ENCODE measurements at regions not wholly inside any gene's neighbourhood (a gene's known extent, or its start where the extent isn't known, plus 50 kb on each side); places are given as distances from the start of the nearest gene placed in this dataset.

DNA sequence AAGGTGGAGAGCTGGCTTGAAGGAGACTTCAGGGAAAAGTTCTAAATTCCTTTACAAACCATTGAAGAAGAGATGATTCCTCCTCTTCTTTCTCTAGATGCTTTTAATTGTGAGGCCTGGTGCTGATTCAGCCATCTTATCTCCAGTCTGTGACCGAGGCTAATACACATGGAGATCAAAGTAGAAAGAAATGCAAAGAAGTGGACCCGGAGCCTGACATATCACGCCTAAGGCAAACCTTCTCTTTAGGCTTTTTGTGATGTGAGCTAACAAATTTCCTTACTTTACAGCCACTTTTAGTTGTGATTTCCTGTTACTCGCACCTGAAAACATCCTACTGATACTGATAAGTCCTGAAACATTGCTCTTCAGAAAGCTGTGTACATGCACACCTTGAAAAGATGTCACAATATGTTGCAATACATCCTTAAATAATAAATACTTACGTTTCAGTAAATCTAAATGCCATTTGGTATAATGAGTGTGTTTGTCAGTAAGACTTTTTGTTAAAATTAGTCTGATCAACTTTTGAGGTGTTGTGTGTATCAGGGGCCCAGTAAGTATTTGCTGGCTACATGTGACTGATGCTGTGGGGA lies 192.4 kb downstream of the BAMBI start:
- H3K4me3 ChIP-seq, result no peak overlapping the region
- TF ChIP-seq POLR2A (IDR thresholded peaks at IDR 0.05), result no peak
- no peaks in the 10 kb centered on the region for H3K36me3 ChIP-seq (replicated peaks in 1 of 2; ENCODE audit: insufficient read depth in 1 of 2, low read depth in 2 of 2)
- H3K27ac ChIP-seq, result no peak overlapping the region
- ATAC-seq (no peak), DNase-seq (no peak)
- no peaks in the 10 kb centered on the region for H3K27me3 ChIP-seq
- H3K9me3 ChIP-seq, result no peaks in the 10 kb centered on the region
- 59 to 66% methylated on average over 5 of the region's 5 CpGs for WGBS, 2 donors
- intact Hi-C loops (cut with DNase I), result no loop called here
- no peaks in the 10 kb centered on the region for H3K4me1 ChIP-seq

DNA sequence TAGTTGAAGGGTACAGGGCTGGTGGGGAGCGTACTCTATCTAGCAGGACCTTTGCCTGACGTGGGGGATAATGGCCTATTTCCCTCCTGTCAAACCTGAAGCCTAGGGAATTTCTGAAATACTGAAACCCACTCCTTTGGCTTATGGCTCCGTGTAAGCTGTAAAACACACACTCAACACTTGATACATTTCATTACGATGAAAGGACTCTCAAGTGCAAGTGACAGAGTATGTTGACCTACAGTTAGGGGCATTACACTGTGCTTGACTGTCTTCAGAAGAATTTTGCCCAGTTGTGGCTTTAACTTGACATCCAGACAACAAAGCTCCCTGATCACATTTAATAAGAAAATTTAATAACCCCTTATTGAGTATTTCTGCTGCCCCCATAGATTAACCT lies 194.3 kb downstream of the BAMBI start:
- no peaks in the 10 kb centered on the region for H3K36me3 ChIP-seq (replicated peaks in 1 of 2; ENCODE audit: insufficient read depth in 1 of 2, low read depth in 2 of 2)
- no peak overlapping the region for H3K4me3 ChIP-seq
- TF ChIP-seq POLR2A (IDR thresholded peaks at IDR 0.05), result no peak
- TF ChIP-seq, protein P1, sequence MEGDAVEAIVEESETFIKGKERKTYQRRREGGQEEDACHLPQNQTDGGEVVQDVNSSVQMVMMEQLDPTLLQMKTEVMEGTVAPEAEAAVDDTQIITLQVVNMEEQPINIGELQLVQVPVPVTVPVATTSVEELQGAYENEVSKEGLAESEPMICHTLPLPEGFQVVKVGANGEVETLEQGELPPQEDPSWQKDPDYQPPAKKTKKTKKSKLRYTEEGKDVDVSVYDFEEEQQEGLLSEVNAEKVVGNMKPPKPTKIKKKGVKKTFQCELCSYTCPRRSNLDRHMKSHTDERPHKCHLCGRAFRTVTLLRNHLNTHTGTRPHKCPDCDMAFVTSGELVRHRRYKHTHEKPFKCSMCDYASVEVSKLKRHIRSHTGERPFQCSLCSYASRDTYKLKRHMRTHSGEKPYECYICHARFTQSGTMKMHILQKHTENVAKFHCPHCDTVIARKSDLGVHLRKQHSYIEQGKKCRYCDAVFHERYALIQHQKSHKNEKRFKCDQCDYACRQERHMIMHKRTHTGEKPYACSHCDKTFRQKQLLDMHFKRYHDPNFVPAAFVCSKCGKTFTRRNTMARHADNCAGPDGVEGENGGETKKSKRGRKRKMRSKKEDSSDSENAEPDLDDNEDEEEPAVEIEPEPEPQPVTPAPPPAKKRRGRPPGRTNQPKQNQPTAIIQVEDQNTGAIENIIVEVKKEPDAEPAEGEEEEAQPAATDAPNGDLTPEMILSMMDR (IDR thresholded peaks at IDR 0.05), result no peak
- no peak for DNase-seq
- ATAC-seq, result no peak
- no peaks in the 10 kb centered on the region for H3K27me3 ChIP-seq
- no peaks in the 10 kb centered on the region for H3K4me1 ChIP-seq
- no peaks in the 10 kb centered on the region for H3K9me3 ChIP-seq
- intact Hi-C loops (cut with DNase I), result no loop called here
- WGBS, 2 donors, result 75 to 82% methylated on average over 4 of the region's 4 CpGs
- H3K27ac ChIP-seq, result no peak overlapping the region

DNA sequence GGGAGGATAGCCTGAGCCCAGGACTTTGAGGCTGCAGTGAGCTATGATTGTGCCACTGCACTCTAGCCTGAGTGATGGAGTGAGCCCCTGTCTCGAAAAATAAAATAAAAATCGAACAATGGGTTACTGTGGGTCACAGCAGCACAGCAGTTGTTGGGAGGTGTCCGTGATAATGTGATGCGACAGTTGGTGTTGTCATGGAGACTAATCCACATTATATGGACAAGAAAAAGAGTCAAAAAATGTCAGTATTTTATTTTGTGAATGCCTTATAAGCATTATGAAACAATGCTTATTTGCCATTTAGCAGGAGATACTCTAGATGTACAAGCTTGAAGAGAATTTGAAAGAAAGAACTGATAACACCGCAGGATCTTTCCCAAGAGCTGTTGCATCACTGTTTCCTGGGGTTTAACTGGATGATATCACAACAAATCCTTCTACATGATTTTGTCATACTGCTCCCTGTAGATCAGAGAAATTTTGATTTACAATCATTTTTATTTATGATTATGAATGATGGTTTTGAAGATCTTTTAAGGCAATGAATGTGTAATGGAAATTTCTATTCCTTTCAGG lies 195.4 kb downstream of the BAMBI start:
- Histone ChIP-seq H3K4me3 (no peak overlapping the region), H3K36me3 (replicated peaks in 1 of 2; ENCODE audit: insufficient read depth in 1 of 2, low read depth in 2 of 2) (no peaks in the 10 kb centered on the region), H3K27ac (no peak overlapping the region), H3K9me3 (no peaks in the 10 kb centered on the region), H3K4me1 (no peaks in the 10 kb centered on the region), H3K27me3 (no peaks in the 10 kb centered on the region)
- TF ChIP-seq, protein P1 (IDR thresholded peaks at IDR 0.05), result no peak
- TF ChIP-seq POLR2A (IDR thresholded peaks at IDR 0.05), result no peak
- ATAC-seq (no peak), DNase-seq (no peak)
- 78 to 86% methylated on average over 5 of the region's 5 CpGs for WGBS, 2 donors
- intact Hi-C loops (cut with DNase I), result no loop called here

DNA sequence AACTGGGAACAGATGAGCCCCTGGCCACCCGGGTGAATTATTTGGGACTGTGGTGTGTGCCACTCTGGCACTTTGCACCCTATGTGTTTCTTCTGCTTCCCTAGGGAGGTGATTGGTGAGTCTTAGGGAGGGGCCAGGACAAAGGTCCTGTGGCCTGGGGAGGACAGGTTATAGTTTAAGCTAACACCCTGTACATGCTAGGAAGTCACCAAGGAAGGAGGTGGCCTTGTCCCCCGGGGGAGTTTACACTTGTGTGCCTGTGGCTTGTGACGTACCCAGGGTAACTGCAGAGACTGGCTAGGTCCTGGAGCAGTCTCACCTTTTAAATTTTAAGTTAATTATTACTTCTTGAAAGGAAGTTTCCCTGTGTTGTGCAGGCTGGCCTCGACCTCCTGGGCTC lies 196.2 kb downstream of the BAMBI start:
- Histone ChIP-seq H3K27ac (no peak overlapping the region), H3K4me1 (no peaks in the 10 kb centered on the region), H3K36me3 (replicated peaks in 1 of 2; ENCODE audit: insufficient read depth in 1 of 2, low read depth in 2 of 2) (no peaks in the 10 kb centered on the region), H3K4me3 (no peak overlapping the region), H3K9me3 (no peaks in the 10 kb centered on the region), H3K27me3 (no peaks in the 10 kb centered on the region)
- 43 to 54% methylated on average over 3 to 4 of the region's 4 CpGs for whole genome bisulfite sequencing, 2 donors
- ATAC-seq (no peak), DNase-seq (no peak)
- intact Hi-C loops (cut with DNase I), result no loop called here
- TF ChIP-seq POLR2A (IDR thresholded peaks at IDR 0.05), result no peak
- TF ChIP-seq, protein P1 (IDR thresholded peaks at IDR 0.05), result no peak

DNA sequence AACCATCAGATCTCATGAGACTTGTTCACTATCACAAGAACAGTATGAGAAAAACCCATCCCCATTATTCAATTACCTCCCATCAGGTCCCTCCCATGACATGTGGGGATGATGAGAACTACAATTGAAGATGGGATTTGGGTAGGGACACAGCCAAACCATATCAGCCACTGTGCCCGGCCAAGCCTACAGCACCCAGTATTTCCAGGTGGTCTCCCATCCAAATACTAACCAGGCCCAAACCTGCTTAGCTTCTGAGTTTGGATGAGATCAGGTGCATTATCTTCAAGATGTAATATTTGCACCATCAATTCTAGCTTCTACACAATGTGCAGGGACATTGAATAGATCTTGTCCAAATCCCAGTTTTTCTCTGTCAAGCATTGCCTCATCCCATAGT lies 196.9 kb downstream of the BAMBI start:
- intact Hi-C loops (cut with DNase I), result no loop called here

More for the DNA sequence above, 196.9 kb downstream of the BAMBI start:
- H3K4me1 ChIP-seq, result no peaks in the 10 kb centered on the region
- 67 to 90% methylated on average over 1 of the region's 1 CpG for WGBS, 2 donors
- TF ChIP-seq POLR2A (IDR thresholded peaks at IDR 0.05), result no peak
- TF ChIP-seq, protein P1 (IDR thresholded peaks at IDR 0.05), result no peak
- H3K9me3 ChIP-seq, result no peaks in the 10 kb centered on the region
- no peak overlapping the region for H3K4me3 ChIP-seq
- no peaks in the 10 kb centered on the region for H3K27me3 ChIP-seq
- ATAC-seq, result no peak
- no peak for DNase-seq
- no peak overlapping the region for H3K27ac ChIP-seq
- H3K36me3 ChIP-seq (replicated peaks in 1 of 2; ENCODE audit: insufficient read depth in 1 of 2, low read depth in 2 of 2), result no peaks in the 10 kb centered on the region
